TTC549 (cell line): ENCODE measurements at regions not wholly inside any gene's neighbourhood (a gene's known extent, or its start where the extent isn't known, plus 50 kb on each side); places are given as distances from the start of the nearest gene placed in this dataset.

Experiments
- FAIRE-seq: peaks from 2 replicates; lab custom pipeline; 2012; peaks lifted over from hg19 to GRCh38; lab: Jason Lieb, UNC

GRCh38 chr6:137353842-137354397 is 134.7 kb upstream of the IFNGR1 start:
- peak; percentile 95 for FAIRE-seq

GRCh38 chr6:137353346-137353745 is 134.2 kb upstream of the IFNGR1 start:
- no peak for FAIRE-seq

DNA sequence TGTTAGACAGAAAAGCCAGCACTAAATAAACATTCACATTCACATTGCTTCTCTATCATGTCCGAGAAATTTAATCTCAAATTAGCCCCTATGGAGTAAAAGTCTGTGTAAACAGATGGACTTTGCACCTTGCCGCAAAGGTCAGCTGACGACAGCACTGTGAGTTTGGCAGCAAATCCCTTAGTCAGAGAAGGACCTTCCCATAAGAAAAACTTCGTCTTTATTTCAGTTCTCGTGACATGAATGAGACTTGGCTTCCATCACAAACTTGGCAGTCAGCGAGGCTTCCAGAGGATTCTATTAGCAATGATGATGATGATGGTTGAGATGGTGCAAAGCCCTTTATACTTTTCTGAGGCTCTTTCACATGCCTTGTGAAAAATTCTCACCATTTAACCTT is 133.7 kb upstream of the IFNGR1 start:
- FAIRE-seq = no peak

DNA sequence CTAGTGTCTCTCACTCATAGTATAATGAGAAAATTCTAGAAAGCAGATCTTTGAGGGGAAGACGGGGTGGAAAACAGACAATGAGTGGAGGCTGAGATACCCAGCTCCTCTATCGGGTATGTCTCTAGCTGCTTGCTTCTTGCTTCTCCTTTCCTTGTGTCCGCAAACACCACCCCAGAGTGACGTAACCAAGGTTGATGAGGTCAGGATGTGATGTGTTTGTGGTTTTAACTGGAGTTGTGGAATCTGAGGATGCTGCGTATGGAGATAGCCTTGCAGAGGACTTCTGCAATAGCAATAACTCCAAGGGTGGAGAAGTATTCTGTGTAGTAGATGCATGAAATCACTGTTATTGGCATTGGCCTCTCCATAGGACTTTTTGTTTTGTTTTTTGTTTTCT is 132.7 kb upstream of the IFNGR1 start:
- peak; percentile 95 for FAIRE-seq

- no peak for FAIRE-seq
Measured at GRCh38 chr6:137350857-137351256, 131.7 kb upstream of the IFNGR1 start.

GRCh38 chr6:137349856-137350830 is 131.0 kb upstream of the IFNGR1 start:
- FAIRE-seq = peak; percentile 97

DNA sequence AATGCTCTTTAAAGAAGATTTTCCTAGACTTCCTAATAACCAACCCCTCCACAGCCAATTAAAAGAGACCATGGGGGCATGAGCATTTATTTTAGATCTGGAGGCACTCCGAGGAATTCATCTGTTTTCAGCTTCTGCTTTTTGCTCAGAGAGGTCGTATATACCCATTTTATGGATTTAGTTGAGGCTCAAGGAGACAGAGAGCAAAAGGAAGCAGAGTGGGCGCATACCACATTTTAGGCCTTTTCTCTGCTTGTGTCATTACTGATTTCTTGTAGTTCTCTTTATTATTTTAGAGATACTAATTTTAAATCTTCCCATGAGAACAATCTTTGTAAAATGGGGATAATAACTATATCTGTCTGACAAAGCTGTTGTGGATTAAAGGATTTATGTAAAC is 129.6 kb upstream of the IFNGR1 start:
- FAIRE-seq = no peak

- FAIRE-seq = peak; percentile 76
Measured at GRCh38 chr6:137343241-137343640, 124.1 kb upstream of the IFNGR1 start.

- FAIRE-seq = peak; percentile 42
Measured at GRCh38 chr6:137342607-137343190, 123.5 kb upstream of the IFNGR1 start.

GRCh38 chr6:137341681-137342195 is 122.6 kb upstream of the IFNGR1 start:
- peak; percentile 80 for FAIRE-seq

- FAIRE-seq = peak; percentile 98
Measured at GRCh38 chr6:137339929-137340559, 120.9 kb upstream of the IFNGR1 start.

DNA sequence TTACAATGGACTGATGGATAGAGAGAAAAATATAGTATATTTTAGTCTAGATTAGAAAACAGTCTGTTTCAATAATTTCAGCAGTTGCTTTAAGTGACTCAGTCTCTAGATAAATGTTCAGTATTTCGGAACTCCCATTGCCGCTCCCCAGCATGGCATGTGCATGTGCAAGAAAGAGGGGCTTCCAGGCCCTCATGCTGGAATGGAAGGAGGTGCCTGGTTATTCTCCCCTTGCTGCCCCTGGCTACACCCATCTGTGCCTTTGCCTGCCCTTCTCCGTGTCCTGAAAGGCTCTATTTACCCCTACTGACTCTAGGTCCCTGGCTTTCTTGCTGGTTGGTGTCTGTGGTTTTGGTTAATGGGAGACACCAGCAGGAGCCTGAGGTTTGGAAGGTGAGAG is 115.7 kb upstream of the IFNGR1 start:
- no peak for FAIRE-seq

DNA sequence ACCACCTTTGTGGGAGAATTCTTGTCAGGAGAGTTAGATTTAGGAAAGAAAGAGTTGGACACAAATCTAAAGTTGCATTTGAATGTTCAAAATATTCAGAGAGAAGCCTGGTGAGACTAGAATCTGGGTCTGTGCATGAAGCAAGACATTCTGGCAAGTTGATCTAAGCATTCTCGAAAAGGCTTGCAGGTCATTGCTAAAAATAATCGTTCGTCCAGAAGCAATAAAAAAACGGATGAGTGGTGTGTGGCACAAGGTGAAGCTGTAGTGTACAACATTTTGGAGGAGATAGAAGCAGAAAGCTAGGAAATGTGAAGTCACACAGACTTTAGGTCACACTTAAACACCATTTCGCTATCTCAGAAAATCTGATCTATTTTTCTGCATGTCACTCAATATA is 114.9 kb upstream of the IFNGR1 start:
- FAIRE-seq = no peak

- no peak for FAIRE-seq
Measured at GRCh38 chr6:137332637-137333280, 113.6 kb upstream of the IFNGR1 start.

DNA sequence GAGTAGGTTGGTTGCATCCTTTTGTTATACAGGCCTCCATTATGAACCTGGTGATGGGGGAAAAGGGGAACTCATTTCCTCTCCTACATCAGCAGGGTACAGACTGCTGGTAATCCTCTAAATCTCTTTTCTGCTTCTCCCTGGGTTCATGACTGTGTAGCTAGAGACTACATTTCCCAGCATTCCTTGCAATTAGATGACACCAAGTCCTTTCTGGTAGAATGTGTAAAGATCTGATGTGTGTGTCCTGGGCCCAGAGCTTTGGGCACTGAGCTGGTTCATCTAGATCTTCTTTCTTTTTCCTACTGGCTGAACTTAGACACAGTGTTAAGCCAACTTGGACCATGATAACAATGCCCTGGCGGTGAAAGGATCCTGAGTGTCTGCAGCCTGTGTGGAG is 104.7 kb upstream of the IFNGR1 start:
- FAIRE-seq = no peak

DNA sequence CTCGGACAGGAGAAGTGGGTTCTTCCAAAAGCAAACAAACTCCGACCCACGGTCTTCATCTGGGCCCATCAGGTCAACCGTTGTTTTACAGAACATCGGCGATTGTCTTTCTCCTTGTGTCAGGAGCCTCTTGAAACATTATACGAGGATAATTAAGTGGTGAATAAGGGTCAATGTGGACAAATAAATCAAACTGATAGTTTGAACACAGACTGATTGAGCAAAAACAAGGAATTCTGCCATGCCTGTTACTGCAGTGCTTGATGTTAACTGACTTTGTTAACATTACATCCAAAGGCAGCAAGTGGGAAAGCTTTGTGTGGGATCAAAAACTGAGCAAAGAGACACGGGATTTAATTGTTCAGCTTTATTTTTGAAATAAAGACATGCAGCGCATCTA is 101.1 kb upstream of the IFNGR1 start:
- FAIRE-seq = peak; percentile 99

DNA sequence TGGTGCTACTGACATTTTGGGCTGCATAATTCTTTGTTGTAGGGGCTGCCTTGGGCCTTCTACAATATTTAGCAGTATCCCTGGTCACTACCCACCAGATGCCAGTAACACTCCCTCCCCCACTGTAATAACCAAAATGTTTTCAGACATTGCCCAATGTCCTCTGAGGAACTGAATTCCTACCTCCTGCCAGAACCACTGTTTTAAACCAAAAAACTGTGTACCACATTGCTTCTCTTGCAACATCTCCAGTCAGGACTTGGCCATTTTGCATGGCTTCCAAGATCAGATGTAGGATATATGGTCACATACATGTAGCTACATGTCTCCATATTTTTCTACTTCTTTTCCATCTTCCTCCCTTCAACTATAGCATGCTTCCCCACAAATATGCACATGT is 97.4 kb upstream of the IFNGR1 start:
- no peak for FAIRE-seq

GRCh38 chr6:137315081-137315480 is 95.9 kb upstream of the IFNGR1 start:
- peak; percentile 99 for FAIRE-seq

DNA sequence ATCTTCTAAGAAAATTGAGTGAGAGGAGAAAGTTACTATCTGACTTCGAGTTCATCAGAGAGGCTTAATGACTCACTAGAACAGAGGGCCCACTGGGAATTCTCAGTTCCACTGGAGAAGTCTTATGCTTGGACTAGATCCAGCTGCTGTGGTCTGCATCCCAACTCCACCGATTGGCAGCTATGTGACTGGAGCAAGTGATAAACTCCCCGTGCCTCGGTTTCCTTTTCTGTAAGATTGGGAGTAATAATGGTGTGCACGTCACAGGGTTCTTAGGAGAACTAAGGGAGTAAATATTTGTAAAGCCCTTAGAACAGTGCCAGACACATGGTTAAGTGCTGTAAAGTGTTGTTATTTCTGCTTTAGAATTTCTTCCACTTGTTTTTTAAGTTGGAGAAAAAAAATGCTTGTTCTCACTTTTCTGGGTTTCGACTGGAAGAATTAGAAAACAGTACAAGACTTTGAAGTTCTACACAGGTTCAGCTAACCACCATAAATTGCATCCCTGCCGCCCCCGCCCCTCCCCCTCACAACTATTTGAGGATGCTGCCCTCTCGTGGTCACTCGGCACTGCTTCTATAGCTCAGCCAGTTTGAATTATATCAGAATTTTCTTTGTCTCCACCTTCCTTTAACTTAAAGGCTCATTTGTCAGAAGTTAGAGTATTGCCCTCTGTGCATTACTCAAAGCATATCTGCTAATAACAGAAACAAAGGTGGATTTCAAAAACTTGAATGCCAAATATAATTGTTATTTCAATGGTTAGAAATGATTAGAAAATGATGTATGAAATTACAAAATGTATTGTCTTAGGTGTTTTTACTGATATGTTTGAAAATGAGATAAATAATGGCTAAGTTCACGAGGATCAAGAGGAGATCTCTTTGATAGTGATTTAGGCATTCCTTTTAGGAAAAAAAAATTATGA is 95.0 kb upstream of the IFNGR1 start:
- FAIRE-seq = no peak

- no peak for FAIRE-seq
Measured at GRCh38 chr6:137313211-137313610, 94.0 kb upstream of the IFNGR1 start.

GRCh38 chr6:137311940-137312339 is 92.8 kb upstream of the IFNGR1 start:
- no peak for FAIRE-seq
